G401.6 (cell line): ENCODE measurements at regions not wholly inside any gene's neighbourhood (a gene's known extent, or its start where the extent isn't known, plus 50 kb on each side); places are given as distances from the start of the nearest gene placed in this dataset.

Source experiments
- FAIRE-seq: peaks from 2 replicates; lab custom pipeline; 2012; peaks lifted over from hg19 to GRCh38; lab: Jason Lieb, UNC

DNA sequence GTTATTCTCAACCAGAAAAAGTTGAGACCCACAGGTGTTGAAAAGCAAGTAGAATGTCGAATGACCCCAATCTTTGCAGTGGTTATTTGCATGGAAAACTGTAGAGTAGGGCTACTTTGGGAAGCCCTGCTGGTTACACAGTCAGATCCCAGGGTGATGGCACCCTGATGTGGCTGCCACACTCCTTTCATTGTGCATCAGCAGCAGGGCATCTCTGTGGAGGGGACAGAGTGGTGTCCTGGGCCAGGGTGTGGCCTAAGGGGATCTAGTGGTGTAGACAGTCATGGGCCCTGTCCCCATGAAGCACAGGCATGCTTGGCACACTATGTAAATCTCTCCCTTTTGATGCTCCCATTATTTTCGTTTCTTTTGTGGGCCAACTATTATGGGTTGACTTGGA lies 199.4 kb upstream of the NAV2 start:
- no peak for FAIRE-seq

DNA sequence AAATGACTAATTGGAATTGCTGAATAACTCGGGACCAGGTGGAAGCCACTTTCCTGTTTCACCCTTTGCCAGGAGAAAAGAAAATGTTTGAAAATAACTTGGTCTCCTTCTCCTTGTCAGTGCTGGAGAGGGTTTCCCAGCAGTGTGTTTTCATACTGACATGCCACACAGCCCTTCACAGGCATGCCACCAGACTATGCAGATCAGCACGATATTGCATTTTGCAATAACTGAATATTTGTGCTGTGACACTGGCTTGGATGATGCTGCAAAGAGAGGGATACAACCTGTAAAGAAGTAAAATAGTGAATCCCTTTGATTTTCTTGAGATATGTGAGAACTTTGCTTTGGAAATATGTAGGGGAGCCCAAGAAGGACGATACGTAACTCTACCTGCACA lies 200.0 kb upstream of the NAV2 start:
- FAIRE-seq = no peak

DNA sequence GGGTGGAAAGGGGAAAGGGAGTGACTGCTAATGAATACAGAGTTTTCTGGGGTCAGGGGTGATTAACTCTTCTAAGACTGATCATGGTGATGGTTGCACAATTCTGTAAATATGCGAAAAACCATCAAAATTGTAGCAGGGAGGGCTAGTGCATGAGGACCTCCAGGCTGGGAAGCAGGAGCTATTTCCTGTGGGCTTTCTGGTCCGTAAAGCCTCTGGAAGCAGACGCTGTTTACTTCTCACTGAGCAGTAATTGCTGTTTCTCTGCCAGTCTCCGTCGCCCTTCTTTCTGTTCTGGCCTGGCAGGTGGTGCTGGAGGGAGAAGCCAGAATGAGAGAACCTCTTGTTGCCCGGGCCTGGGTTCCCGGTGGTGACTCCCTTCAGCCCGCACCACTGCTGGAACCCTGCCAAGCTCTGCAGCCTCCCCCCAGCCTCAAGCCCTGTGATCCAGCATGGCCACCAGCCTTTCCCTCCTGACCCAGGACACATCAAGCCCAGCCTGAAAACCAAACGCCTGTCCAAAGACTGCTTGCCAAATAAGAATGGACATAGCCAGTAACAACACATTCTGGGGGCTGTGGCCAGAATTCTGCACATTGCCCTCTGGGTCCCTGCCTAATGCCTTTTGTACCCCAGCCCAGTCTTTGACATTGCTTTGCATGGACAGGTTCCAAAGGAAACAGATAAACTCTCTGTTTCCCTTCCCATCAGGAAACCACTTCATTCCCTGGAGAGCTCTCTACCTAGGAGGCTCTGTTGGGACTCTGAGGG lies 201.0 kb upstream of the NAV2 start:
- no peak for FAIRE-seq

DNA sequence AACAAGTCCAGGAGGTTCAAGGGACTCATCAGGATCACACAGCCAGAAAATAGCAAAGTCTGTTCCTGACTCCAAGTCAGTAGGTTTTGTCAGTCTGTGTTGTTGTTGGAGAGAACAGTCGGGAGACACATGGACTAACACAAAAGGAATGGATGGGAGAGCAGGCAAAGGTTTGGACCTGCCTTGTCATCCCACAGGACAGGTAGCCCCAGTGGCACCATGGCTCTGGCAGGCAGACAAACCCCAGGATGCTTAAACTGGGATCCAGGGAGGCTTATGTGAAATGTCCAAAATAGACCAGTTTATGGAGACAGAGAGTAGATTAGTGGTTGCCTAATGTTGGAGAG lies 201.6 kb upstream of the NAV2 start:
- FAIRE-seq = no peak

DNA sequence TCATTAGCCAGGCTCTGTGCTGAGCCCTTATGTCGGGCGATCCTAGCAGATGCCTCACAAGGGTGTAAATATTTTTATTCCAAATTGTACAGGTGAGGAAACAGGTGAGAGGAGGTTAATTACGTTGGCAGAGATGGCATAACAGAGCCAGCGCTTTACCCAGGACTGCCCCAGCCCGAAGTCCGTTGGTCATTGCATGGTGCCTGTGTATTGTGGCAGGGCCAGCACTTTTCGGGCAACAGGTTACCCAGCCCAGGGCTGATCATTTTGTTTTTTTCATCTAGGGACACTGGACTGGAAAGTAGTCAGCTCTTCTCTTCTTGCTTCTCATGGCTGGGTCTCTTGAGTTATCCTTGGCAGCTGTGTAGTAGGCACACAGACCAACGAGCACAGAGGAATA lies 202.2 kb upstream of the NAV2 start:
- no peak for FAIRE-seq

DNA sequence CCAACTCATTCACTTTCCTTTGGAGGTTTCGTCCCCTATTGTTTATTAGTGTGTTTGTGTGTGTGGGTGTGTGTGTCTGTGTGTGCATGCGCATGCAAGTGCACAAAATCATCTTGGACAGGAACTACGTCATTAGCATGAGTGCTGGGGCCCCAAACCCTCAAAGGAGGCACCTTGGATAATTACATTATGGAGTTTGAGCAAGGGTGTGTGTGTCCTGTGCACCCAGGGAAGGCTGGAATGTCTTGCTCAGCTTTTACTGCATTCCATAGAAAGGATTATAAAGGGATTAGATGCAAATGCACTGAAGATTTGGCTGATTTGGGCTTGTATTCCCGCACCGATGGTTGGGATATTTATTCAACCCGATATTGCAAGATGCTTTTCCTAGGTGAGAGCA lies 203.4 kb upstream of the NAV2 start:
- FAIRE-seq = no peak

DNA sequence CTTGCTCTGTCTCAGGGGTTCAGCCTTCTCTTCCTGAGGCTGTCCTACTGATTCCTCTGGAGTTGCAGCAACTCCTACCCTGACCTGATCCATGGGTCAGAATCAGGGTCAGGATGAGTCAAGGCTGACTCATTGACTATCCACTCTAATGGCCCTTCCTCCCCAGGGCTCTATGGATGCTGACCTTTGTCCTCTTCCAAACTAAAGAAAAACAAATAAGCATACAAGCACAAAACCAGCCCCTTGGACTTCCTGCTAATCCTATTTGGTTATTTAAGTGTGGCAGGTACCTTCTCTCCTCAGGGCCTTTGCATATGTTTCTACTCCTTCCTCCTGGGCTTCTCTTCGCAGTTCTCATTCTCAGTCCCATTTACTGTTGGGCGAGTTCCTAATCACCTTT lies 204.5 kb upstream of the NAV2 start:
- FAIRE-seq = no peak

DNA sequence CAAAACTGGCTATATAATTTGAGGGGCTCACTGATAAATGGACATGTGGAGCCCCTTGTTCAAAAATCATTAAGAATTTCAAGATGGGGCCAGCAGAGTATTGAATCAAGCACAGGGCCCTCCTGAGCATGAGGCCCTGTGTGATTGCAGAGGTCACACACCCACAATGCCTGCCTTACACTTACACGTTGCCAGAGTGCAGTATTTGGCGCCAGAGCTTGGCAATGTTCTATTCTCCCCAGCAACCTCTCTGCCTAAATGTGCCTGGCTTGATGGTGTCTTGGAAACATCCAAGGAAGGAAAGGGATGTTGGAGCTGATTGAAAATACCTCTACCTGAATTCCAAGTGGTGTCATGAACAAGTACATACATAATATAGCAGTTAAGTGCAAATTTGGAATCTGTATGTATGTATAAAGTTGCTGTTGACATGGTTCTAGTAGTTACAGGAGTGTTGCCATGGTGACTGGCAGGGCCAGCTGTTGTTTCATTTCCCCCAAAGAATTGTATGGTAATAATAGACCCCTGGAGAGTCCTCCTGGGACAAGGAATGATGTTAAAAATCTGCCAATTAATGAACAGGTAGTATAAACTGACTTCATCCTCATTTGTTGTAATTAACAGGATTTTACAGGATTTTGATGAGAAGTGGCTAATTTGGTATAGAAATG lies 205.7 kb upstream of the NAV2 start:
- no peak for FAIRE-seq

DNA sequence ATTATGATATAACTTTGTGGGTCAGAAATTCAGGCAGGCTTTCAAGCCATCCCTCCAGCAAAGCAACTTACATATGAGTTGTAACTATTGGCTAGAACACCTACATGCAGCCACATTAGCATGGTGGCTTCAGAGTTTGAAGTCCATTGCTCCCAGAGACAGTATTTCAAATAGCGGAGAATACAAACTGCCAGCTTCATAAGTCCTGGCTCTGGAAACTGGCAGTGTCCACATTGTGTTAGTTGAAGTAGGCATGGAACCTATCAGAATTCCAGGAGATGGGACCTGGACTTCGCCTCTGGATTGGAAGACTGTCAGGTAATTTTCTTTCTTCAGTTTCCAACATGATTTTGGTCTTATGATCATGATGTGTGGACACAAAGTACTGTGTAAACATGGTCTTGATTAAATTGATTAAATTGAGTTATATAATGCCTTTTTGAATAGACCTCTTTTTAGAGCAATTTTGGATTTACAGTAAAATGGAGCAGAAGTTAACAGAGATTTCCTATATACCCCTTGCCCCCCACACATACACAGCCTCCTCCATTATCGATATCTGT lies 209.9 kb upstream of the NAV2 start:
- no peak for FAIRE-seq

DNA sequence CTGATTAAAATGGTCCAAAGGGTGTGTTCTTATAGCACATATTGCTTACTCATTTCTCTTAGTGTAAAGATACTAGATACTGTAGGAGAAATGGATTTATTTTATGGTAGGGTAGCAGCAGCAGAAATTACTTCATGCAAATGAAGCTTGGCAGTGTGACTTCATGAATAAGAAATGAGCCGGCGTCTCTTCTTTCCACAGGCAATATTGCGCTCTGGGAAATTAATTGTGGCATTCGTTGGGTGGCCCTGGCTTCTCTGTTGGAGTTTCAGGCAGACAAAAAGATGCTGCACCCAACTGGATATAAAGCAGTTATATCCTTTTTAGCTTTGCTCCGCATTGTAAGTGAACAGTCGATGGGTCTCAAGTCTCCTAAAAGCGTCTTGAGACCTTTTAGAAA lies 211.0 kb upstream of the NAV2 start:
- FAIRE-seq = no peak

DNA sequence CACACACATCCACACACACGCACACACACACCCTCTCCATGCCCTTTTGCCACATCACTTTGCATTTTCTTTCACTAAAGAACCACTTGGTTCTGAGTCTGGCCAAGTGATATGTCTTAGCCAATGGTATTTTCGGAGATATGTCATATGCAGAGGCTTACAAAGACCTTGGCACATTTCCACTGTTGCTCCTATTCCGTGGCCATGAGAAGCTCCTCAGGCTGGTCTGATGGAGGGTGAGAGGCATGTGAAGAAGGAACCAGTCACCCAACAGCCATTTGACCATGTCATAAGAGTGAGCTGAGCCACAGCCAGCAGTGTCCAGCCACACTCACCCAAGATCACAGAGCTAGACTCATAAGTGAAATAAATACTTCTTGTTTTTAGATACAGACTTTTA lies 212.6 kb upstream of the NAV2 start:
- FAIRE-seq = no peak

DNA sequence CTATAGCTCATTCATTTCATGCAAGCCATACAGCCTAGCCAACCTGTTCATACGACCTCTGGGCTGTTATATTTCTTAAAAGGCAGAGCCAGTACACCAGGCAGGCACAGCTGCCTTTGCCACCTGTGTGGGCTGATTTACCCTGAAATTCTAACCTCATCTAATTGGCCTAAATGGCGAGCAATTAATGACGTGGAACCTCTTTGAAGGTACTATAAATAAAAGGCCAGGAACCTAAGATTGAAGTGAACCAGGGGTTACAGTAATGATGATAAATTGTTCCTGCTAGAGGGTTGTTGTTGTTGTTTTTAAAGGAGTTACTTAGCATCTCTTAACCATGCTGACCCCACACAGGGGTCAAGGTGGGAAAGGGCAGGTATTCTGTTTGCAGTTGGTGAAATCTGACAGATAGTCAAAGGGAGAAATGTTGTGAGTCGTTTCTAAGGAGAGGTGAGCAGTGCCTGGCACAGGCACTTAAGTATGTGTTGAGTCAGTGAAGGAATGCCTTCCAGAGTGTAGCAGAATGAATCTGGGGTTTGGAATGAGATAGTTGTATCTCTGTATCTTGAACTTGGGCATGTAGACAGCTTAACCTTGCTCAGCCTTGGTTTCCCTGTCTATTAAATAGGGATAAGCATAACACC lies 213.5 kb upstream of the NAV2 start:
- FAIRE-seq = no peak

DNA sequence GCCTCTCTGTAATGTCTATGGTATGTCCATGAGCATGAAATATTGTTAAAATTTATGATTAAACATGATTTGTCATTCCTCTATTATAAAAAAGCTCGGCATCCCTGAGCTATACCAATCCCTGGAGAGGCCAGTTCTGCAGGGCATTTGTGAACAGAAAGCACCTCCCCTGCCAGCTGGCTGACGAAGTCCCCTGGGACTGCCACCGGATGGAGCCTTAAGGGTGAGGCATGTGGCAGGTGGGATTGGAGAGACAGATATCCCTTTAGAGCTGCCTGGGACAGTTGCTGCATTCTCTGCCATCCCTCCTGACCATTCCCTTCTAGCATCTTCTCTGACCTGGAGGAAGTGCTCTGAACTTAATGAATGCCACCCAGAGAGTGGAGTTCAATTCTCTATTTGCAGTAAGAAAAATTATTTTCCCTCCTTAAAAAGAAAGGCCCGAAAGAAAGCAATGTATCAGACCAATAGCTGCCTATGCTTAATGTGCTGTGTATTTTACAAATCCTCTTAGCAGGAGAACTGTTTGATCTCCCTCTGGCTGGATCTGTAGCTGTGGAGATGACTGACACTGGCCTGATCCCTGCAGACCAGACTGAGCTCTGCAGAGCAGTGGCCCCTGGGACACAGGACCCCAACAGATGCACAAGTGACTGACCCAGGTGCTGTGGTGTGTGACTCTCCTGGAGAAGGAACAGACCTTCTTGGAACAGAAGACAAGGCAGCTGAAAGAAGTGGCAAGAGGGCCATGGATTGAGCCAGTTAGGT lies 219.0 kb upstream of the NAV2 start:
- no peak for FAIRE-seq

DNA sequence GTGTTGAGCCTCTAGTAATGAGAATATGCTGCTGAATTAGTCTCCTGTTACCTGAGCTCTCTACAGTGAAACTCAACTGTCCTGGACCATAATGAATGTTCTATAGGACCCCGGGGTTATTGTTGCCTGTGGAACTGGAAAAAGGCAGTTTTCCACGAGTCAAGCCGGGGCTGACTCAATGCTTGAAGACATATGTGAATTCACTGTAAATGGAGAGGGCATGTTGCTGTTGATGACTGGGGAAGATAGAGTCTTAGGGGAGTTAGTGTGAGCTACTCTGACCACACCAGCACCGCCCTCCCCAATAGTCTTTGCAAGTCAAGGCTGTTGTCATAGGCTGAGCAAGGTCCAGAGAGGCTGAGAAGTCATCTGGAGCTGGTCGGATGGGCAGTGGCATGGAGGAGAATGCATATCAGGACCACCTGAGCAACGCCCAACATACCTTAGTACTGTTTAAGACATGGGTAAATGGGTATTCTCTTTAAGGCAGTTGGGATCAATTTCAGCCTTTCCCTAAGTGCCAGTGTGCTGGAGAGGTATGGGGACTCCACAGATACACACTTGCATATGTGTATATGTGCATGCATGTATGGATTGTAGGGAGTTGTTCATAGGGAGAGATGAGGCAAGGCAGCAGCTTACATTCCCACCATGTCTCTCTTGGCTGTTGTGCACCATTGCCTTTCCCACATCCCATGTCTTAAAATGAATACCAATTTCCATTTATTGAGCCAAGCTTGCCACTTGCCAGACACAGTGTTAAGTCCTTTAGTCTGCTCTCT lies 230.1 kb upstream of the NAV2 start:
- no peak for FAIRE-seq

DNA sequence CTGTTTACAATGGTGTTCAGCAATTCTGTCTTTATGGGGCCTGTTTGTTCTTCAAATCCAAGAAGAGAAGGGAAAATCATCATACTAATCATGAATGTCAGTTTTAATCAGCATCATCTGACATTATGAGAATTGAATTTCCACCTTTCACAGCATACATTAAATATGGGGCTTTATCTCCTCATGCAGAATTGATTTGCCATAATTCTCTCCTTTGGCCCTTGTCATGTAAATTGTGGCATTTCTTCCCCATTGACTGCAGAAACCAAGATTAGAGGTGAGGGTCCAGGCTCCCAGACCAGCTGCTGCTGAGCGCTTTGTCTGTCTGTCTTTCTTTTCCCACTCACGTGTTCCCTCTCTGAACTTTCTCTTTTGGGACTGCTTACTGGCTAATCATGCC lies 232.1 kb upstream of the NAV2 start:
- FAIRE-seq = no peak

DNA sequence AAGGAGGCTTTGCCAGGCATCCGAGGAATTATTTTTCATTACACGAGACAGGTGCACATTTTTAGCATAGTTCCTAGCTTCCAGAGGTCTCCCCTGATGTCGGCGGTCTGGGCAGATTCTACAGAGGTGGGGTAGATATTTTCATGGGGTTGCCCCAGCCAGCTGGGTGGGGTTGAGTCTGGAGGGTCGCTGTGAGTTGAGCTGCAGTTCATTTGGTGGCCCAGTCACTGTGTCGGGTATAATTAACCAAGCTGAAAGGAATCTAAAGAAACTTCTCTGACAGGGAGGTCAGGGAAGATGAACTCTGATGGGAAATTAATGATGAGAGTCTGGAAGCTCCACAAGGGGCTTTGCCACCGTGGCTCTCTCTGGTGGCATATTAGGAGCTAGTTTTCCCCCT lies 233.7 kb upstream of the NAV2 start:
- FAIRE-seq = no peak

DNA sequence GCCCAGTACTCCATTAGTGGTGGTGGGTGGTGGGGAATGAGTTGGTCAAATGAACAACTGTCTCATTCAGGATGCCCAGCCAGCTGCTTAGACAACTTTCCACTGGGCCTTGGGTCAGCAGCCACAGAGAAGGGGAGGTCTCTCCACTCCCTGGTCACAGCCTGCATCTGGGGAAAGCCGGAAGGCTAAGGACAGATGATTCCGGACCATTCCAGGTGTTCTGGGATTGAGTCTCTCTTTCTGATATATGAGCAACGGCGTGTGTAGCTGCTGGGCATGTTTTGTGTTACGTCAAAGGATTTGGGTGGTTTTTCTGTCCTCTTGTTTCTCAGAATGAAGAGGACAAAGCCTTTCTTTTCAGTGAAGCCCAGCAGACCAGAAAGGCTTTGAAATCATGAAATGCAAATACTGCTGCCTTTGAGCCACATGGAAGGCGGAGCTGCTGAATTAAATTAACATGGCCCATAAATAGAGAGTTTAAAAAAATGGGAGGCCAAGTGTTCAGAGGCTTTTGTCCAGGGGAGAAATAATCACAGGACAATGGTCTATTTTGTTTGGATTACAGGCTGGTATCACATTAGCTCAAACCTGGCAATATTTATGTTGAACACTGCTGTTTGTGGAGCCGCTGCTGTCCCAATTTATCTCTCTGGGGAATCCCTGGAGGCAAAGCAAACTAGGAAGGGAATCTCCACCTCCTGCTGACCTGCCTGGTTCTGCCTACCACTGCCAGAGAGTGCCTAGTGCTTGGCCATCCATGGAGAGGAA lies 234.4 kb upstream of the E2F8 start:
- no peak for FAIRE-seq

DNA sequence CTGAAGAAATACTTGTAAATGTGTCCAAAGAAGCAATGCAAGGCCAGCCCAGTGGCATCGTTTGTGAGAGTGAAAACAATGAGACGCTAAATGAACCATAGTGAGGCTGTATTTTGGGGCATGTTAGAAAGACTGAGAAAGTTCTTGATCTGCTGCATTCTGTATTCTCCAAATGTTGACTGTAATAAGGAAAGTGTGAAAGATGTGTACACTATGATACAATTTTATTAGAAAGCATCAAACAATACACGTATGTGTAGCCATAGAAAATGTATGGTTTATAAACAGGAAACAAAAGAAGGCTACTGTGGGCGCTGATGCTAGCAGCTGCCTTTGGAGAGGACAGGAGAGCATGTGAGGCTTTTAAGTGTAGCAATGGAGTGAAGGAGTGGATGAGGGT lies 233.5 kb upstream of the E2F8 start:
- no peak for FAIRE-seq

DNA sequence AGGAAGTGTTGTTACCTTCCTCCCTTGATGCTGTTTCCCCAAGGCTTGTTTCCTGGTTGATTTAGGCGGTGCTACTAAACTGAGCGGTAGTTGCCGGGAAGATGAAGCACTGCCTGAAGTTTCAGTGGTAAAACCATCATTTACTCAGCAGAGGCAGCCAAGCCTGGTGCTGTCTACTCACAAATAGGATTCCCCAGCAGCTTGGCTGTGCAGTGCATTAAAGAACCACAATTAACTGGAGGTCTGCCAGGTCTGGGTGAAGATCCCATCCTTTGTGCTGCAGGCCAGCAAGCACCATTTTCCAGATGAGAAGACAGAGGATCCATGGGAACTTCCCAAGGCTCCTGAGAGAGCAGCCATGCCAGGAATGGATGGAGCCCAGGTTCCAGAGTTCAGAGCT lies 231.9 kb upstream of the E2F8 start:
- no peak for FAIRE-seq

DNA sequence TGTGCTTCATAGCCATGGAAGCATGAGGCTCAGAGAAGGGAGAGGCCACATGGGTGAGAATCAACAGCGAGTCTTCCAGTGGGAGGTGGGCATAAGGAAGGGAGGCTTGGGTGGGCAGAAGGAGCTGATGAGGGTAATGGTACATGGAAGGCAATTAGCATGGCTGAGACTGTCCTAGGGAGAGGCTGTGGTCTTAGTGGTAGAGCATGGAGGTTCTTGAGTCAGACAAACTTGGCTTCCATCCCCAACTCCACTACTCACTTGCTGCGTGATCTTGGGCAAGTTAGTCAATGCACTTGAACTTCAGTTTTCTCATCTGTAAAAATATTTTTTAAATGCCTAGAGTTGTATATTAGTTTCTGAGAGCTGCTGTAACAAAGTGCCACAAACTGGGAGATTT lies 227.2 kb upstream of the E2F8 start:
- FAIRE-seq = no peak

DNA sequence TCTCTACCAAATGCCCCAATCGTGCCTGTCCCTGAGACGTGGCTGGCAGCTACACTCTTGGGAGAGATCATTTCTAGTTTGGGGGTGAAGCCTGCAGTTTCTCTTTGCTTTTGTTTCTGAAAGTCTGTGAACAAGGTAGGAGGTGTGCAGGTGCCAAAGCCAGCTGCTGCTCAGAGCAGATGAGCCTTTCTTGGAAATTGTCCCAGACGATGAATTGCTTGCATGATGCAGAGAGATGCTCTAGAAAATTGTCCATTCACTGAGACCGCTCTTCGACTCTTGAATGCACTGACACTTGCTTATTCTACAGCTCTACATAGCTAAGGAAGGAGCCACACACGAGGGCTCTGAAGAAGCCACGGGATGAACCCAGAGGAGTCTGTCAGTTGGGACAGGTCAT lies 225.6 kb upstream of the E2F8 start:
- no peak for FAIRE-seq
